ENCODE measurements at regions not wholly inside any gene's neighbourhood (a gene's known extent, or its start where the extent isn't known, plus 50 kb on each side); places are given as distances from the start of the nearest gene placed in this dataset.

GRCh38 chr7:79702116-79702515 is 248.6 kb upstream of the MAGI2 start:
- no peak overlapping the region for H3K4me3 ChIP-seq
- intact Hi-C loops (cut with DNase I): no loop called here
- WGBS: 92% methylated on average over 1 of the region's 1 CpG
- no peaks in the 10 kb centered on the region for H3K36me3 ChIP-seq
- no peak for DNase-seq (ENCODE audit: low spot score)
- no peak for TF ChIP-seq POLR2A (IDR thresholded peaks at IDR 0.05)
- no peak for TF ChIP-seq CTCF (IDR thresholded peaks at IDR 0.05)
- no peak for TF ChIP-seq POLR2AphosphoS5 (IDR thresholded peaks at IDR 0.05)
- no peaks in the 10 kb centered on the region for H3K4me1 ChIP-seq (replicated peaks)
- no peaks in the 10 kb centered on the region for H3K9me3 ChIP-seq
- no peak overlapping the region for H3K27ac ChIP-seq
- H3K27me3 ChIP-seq (replicated peaks; ENCODE audit: insufficient read depth): no peaks in the 10 kb centered on the region

GRCh38 chr7:79692015-79692414 is 238.5 kb upstream of the MAGI2 start:
- intact Hi-C loops (cut with DNase I): no loop called here

GRCh38 chr7:79691074-79691473 is 237.6 kb upstream of the MAGI2 start:
- Histone ChIP-seq H3K36me3 (no peaks in the 10 kb centered on the region), H3K27me3 (replicated peaks; ENCODE audit: insufficient read depth) (no peaks in the 10 kb centered on the region), H3K4me3 (no peak overlapping the region), H3K27ac (no peak overlapping the region), H3K9me3 (no peaks in the 10 kb centered on the region), H3K4me1 (replicated peaks) (no peaks in the 10 kb centered on the region)
- 79% methylated on average over 2 of the region's 2 CpGs for WGBS
- TF ChIP-seq POLR2AphosphoS5 (IDR thresholded peaks at IDR 0.05) (no peak), POLR2A (IDR thresholded peaks at IDR 0.05) (no peak), CTCF (IDR thresholded peaks at IDR 0.05) (no peak)
- DNase-seq (ENCODE audit: low spot score): no peak
- intact Hi-C loops (cut with DNase I): no loop called here

More at GRCh38 chr7:79692015-79692414, 238.5 kb upstream of the MAGI2 start:
- Histone ChIP-seq H3K36me3 (no peaks in the 10 kb centered on the region), H3K9me3 (no peaks in the 10 kb centered on the region), H3K27ac (no peak overlapping the region), H3K4me1 (replicated peaks) (no peaks in the 10 kb centered on the region), H3K27me3 (replicated peaks; ENCODE audit: insufficient read depth) (no peaks in the 10 kb centered on the region), H3K4me3 (no peak overlapping the region)
- WGBS: 85% methylated on average over 3 of the region's 3 CpGs
- DNase-seq (ENCODE audit: low spot score): no peak
- TF ChIP-seq POLR2A (IDR thresholded peaks at IDR 0.05): no peak
- TF ChIP-seq CTCF (IDR thresholded peaks at IDR 0.05): no peak
- TF ChIP-seq POLR2AphosphoS5 (IDR thresholded peaks at IDR 0.05): no peak

- Histone ChIP-seq H3K27ac (no peak overlapping the region), H3K4me3 (no peak overlapping the region), H3K9me3 (no peaks in the 10 kb centered on the region), H3K27me3 (replicated peaks; ENCODE audit: insufficient read depth) (no peaks in the 10 kb centered on the region), H3K36me3 (no peaks in the 10 kb centered on the region), H3K4me1 (replicated peaks) (no peaks in the 10 kb centered on the region)
- DNase-seq (ENCODE audit: low spot score): no peak
- intact Hi-C loops (cut with DNase I): no loop called here
- TF ChIP-seq POLR2A (IDR thresholded peaks at IDR 0.05): no peak
- TF ChIP-seq POLR2AphosphoS5 (IDR thresholded peaks at IDR 0.05): no peak
- TF ChIP-seq CTCF (IDR thresholded peaks at IDR 0.05): no peak
- 80% methylated on average over 2 of the region's 2 CpGs for WGBS
Measured at GRCh38 chr7:79684384-79684783, 230.9 kb upstream of the MAGI2 start.

GRCh38 chr7:79683916-79684315 is 230.4 kb upstream of the MAGI2 start:
- Histone ChIP-seq H3K27ac (no peak overlapping the region), H3K4me3 (no peak overlapping the region), H3K9me3 (no peaks in the 10 kb centered on the region), H3K36me3 (no peaks in the 10 kb centered on the region), H3K27me3 (replicated peaks; ENCODE audit: insufficient read depth) (no peaks in the 10 kb centered on the region), H3K4me1 (replicated peaks) (no peaks in the 10 kb centered on the region)
- no peak for TF ChIP-seq POLR2AphosphoS5 (IDR thresholded peaks at IDR 0.05)
- no peak for TF ChIP-seq POLR2A (IDR thresholded peaks at IDR 0.05)
- no peak for TF ChIP-seq CTCF (IDR thresholded peaks at IDR 0.05)
- WGBS: 88% methylated on average over 1 of the region's 1 CpG
- no peak for DNase-seq (ENCODE audit: low spot score)
- intact Hi-C loops (cut with DNase I): no loop called here

Data from prostate gland (tissue), 2 donors.